ENCODE measurements at regions not wholly inside any gene's neighbourhood (a gene's known extent, or its start where the extent isn't known, plus 50 kb on each side); places are given as distances from the start of the nearest gene placed in this dataset.

- DNase-seq, result no peak
Observed at GRCh38 chr3:120838441-120839091, 69.4 kb upstream of the STXBP5L start.

GRCh38 chr3:120839120-120839519, 68.9 kb upstream of the STXBP5L start:
- no peak for DNase-seq

GRCh38 chr3:120841264-120841663, 66.7 kb upstream of the STXBP5L start:
- no peak for DNase-seq

GRCh38 chr3:120846073-120846472, 61.9 kb upstream of the STXBP5L start:
- no peak for DNase-seq

GRCh38 chr3:120848503-120848902, 59.5 kb upstream of the STXBP5L start:
- DNase-seq, result no peak

GRCh38 chr3:120850381-120851295, 57.4 kb upstream of the STXBP5L start:
- peak in 1 of 56 donors; percentile 2 for DNase-seq

GRCh38 chr3:120852412-120852811, 55.6 kb upstream of the STXBP5L start:
- no peak for DNase-seq

GRCh38 chr3:120853416-120853815, 54.6 kb upstream of the STXBP5L start:
- no peak for DNase-seq

- DNase-seq, result no peak
Observed at GRCh38 chr3:120854908-120855526, 53.0 kb upstream of the STXBP5L start.

GRCh38 chr3:120855665-120856437, 52.2 kb upstream of the STXBP5L start:
- peak in 11 of 56 donors; percentile 0 to 24 (median 5) for DNase-seq
